IMR-90 (cell line): ENCODE measurements at regions not wholly inside any gene's neighbourhood (a gene's known extent, or its start where the extent isn't known, plus 50 kb on each side); places are given as distances from the start of the nearest gene placed in this dataset.

ENCODE experiments used
- ATAC-seq: fragments of 200-7000 bp; cut with Tn5 transposase; 2 replicates; pipeline ENCODE4 v1.9.1; 2020; ENCODE audit warnings: low read depth, mild to moderate bottlenecking, moderate library complexity
- BruUV-seq: library from RNA; stranded (reverse); fragments of 400-500 nt; replicated peaks from 2 replicates; lab custom pipeline; 2021; lab: Mats Ljungman, UMichigan
- CTCF ChIA-PET: fragments of 300-600 bp; formaldehyde crosslinking; extraction: SDS; loops from one replicate; lab custom pipeline; 2021; ENCODE audit warnings: antibody characterized with exemption; lab: Yijun Ruan, JAX
- POLR2A ChIA-PET: fragments of 300-600 bp; sonication (Branson Sonifier 250); formaldehyde crosslinking; loops from one replicate; lab custom pipeline; 2022; ENCODE audit warnings: antibody characterized with exemption; ENCODE audit not compliant: unreplicated experiment; lab: Charles Lee
- DNase-seq: peaks from one replicate; pipeline ENCODE4 v3.0.0; 2013
- H2AFZ ChIP-seq: replicated peaks from 2 replicates; pipeline ENCODE3; 2013; ENCODE audit warnings: low read length, mild to moderate bottlenecking; ENCODE audit not compliant: poor library complexity
- H2AK5ac ChIP-seq: 2 replicates; pipeline ENCODE4 v1.6.1; 2013; ENCODE audit warnings: low read depth, low read length, inconsistent platforms
- H2AK9ac ChIP-seq: replicated peaks from 2 replicates; pipeline ENCODE3; 2013; ENCODE audit warnings: mild to moderate bottlenecking, low read depth, low read length, moderate library complexity; ENCODE audit not compliant: poor library complexity
- H2BK120ac ChIP-seq: 2 replicates; pipeline ENCODE4 v1.6.1; 2013; ENCODE audit warnings: low read depth, low read length, inconsistent platforms
- H2BK15ac ChIP-seq: 3 replicates; pipeline ENCODE4 v1.6.1; 2013; ENCODE audit warnings: low read depth, low read length, inconsistent platforms
- H2BK20ac ChIP-seq: 2 replicates; pipeline ENCODE4 v1.6.1; 2013; ENCODE audit warnings: low read depth, mild to moderate bottlenecking, inconsistent platforms, low read length, moderate library complexity
- H2BK5ac ChIP-seq: 2 replicates; pipeline ENCODE4 v1.6.1; 2013; ENCODE audit warnings: mild to moderate bottlenecking, low read depth, low read length, inconsistent platforms; ENCODE audit not compliant: poor library complexity, severe bottlenecking
- H3K14ac ChIP-seq: replicated peaks from 2 replicates; pipeline ENCODE4 v1.6.1; 2013; ENCODE audit warnings: low read depth, low read length, inconsistent platforms
- H3K18ac ChIP-seq: 2 replicates; pipeline ENCODE4 v1.6.1; 2013; ENCODE audit warnings: low read depth, low read length, control low read depth
- H3K23ac ChIP-seq: 2 replicates; pipeline ENCODE4 v1.6.1; 2013; ENCODE audit warnings: low read depth, low read length, inconsistent platforms
- H3K27ac ChIP-seq: 2 replicates; pipeline ENCODE4 v1.5.1; 2013; ENCODE audit warnings: mild to moderate bottlenecking, control low read depth, low read length; ENCODE audit not compliant: insufficient read depth
- H3K27me3 ChIP-seq: 2 replicates; pipeline ENCODE4 v1.6.1; 2013; ENCODE audit warnings: low read length; ENCODE audit not compliant: control insufficient read depth, insufficient read depth
- H3K36me3 ChIP-seq: 2 replicates; pipeline ENCODE4 v1.6.1; 2013; ENCODE audit warnings: low read length, mixed read lengths; ENCODE audit not compliant: control insufficient read depth, insufficient read depth
- H3K4ac ChIP-seq: 2 replicates; pipeline ENCODE4 v1.6.1; 2013; ENCODE audit warnings: low read depth, low read length, inconsistent platforms
- H3K4me1 ChIP-seq: 2 replicates; pipeline ENCODE4 v1.6.1; 2013; ENCODE audit warnings: low read length, mixed read lengths; ENCODE audit not compliant: control insufficient read depth, insufficient read depth
- H3K4me2 ChIP-seq: 2 replicates; pipeline ENCODE4 v1.6.1; 2013; ENCODE audit warnings: low read depth, mild to moderate bottlenecking, control low read depth, low read length, moderate library complexity
- H3K4me3 ChIP-seq: 2 replicates; pipeline ENCODE4 v1.5.1; 2013; ENCODE audit warnings: low read depth, mild to moderate bottlenecking, control low read depth, low read length, moderate library complexity; ENCODE audit not compliant: insufficient read depth
- H3K56ac ChIP-seq: 2 replicates; pipeline ENCODE4 v1.6.1; 2013; ENCODE audit warnings: low read length, inconsistent platforms; ENCODE audit not compliant: insufficient read depth; ENCODE audit errors: extremely low read depth
- H3K79me1 ChIP-seq, 2 experiments: 2 replicates each; pipeline ENCODE4 v1.6.1; 2013; ENCODE audit warnings: low read length in 2 of 2, inconsistent platforms in 1 of 2, low read depth in 1 of 2
- H3K9ac ChIP-seq: 2 replicates; pipeline ENCODE4 v1.6.1; 2013; ENCODE audit warnings: low read depth, low read length, control low read depth
- H3K9me1 ChIP-seq: 2 replicates; pipeline ENCODE4 v1.6.1; 2013; ENCODE audit warnings: low read length, inconsistent platforms; ENCODE audit not compliant: insufficient read depth
- H3K9me3 ChIP-seq: 2 replicates; pipeline ENCODE4 v1.6.1; 2013; ENCODE audit warnings: low read length; ENCODE audit not compliant: control insufficient read depth, insufficient read depth
- H4K20me1 ChIP-seq: 2 replicates; pipeline ENCODE4 v1.6.1; 2013; ENCODE audit warnings: low read length, inconsistent platforms; ENCODE audit not compliant: insufficient read depth
- H4K5ac ChIP-seq: 2 replicates; pipeline ENCODE4 v1.6.1; 2013; ENCODE audit warnings: mild to moderate bottlenecking, low read depth, low read length, control low read depth
- H4K8ac ChIP-seq, 2 experiments: 2 replicates each; pipeline ENCODE4 v1.6.1; 2013; ENCODE audit warnings: low read depth in 2 of 2, low read length in 2 of 2, control low read depth in 1 of 2, inconsistent platforms in 1 of 2
- H4K91ac ChIP-seq: 2 replicates; pipeline ENCODE4 v1.6.1; 2013; ENCODE audit warnings: low read depth, low read length, inconsistent platforms; ENCODE audit not compliant: insufficient read depth
- BHLHE40 ChIP-seq: fragments of 150-350 bp; IDR thresholded peaks from 2 replicates; pipeline ENCODE4 v1.6.1; 2016; ENCODE audit warnings: mild to moderate bottlenecking, low read depth, low read length
- CEBPB ChIP-seq: IDR thresholded peaks from 2 replicates; pipeline ENCODE4 v1.6.1; 2012; ENCODE audit warnings: low read depth, low read length, improper control_type of control experiment
- CHD1 ChIP-seq: IDR thresholded peaks from 2 replicates; pipeline ENCODE4 v1.6.1; 2012; ENCODE audit warnings: low read depth, low read length, improper control_type of control experiment
- CTCF ChIP-seq: conservative IDR thresholded peaks from 2 replicates; pipeline ENCODE4 v1.5.1; 2012; ENCODE audit warnings: mild to moderate bottlenecking, low read depth, low read length, improper control_type of control experiment
- ELK1 ChIP-seq: fragments of 150-350 bp; IDR thresholded peaks from 2 replicates; pipeline ENCODE4 v1.6.1; 2016; ENCODE audit warnings: low read depth, mild to moderate bottlenecking, low read length, moderate library complexity, borderline replicate concordance
- FOS ChIP-seq: fragments of 150-350 bp; IDR thresholded peaks from 2 replicates; pipeline ENCODE4 v1.6.1; 2016; ENCODE audit warnings: low read depth, low read length
- MAFK ChIP-seq: IDR thresholded peaks from 2 replicates; pipeline ENCODE4 v1.6.1; 2012; ENCODE audit warnings: low read depth, low read length, improper control_type of control experiment
- MAZ ChIP-seq: IDR thresholded peaks from 2 replicates; pipeline ENCODE4 v1.6.1; 2012; ENCODE audit warnings: low read depth, mild to moderate bottlenecking, low read length, improper control_type of control experiment, moderate library complexity, borderline replicate concordance
- MXI1 ChIP-seq: IDR thresholded peaks from 2 replicates; pipeline ENCODE4 v1.6.1; 2012; ENCODE audit warnings: low read depth, mild to moderate bottlenecking, low read length, moderate library complexity, borderline replicate concordance
- NFE2L2 ChIP-seq: fragments of 150-350 bp; IDR thresholded peaks from 2 replicates; pipeline ENCODE4 v1.6.1; 2016; ENCODE audit warnings: low read depth, mild to moderate bottlenecking, low read length
- POLR2A ChIP-seq: IDR thresholded peaks from 2 replicates; pipeline ENCODE4 v1.6.1; 2012; ENCODE audit warnings: mild to moderate bottlenecking, low read depth, low read length
- RAD21 ChIP-seq: IDR thresholded peaks from 2 replicates; pipeline ENCODE4 v1.6.1; 2012; ENCODE audit warnings: low read length, improper control_type of control experiment
- RCOR1 ChIP-seq: IDR thresholded peaks from 2 replicates; pipeline ENCODE4 v1.6.1; 2012; ENCODE audit warnings: mild to moderate bottlenecking, low read length, improper control_type of control experiment; ENCODE audit not compliant: insufficient replicate concordance
- RFX5 ChIP-seq: IDR thresholded peaks from 2 replicates; pipeline ENCODE4 v1.8.0; 2012; ENCODE audit warnings: low read depth, mild to moderate bottlenecking, low read length, moderate library complexity
- SMC3 ChIP-seq: fragments of 150-350 bp; IDR thresholded peaks from 2 replicates; pipeline ENCODE4 v1.6.1; 2016; ENCODE audit warnings: low read depth, mild to moderate bottlenecking, antibody characterized with exemption, low read length, moderate library complexity
- WGBS, 2 experiments: methylation state at CpG; one replicate each; pipeline versions ENCODE4 v1.1.5 to v1.1.7; 2013; ENCODE audit warnings: missing lambda C conversion rate in 2 of 2; ENCODE audit not compliant: insufficient read length in 1 of 2; ENCODE audit errors: extremely low coverage in 2 of 2; 5-methylcytosine and 5-hydroxymethylcytosine counted together
- dilution Hi-C: fragments of 300-500 bp; cut with HindIII; formaldehyde crosslinking; loops from one replicate; pipeline ENCODE4 v1.14.3; 2018; ENCODE audit warnings: low sequenced_read_pairs; ENCODE audit not compliant: unreplicated experiment
- in situ Hi-C: fragments of 300-500 bp; cut with MboI; formaldehyde crosslinking; loops from 3 replicates; pipeline ENCODE4 v1.14.3; 2019; ENCODE audit warnings: low sequenced_read_pairs, inconsistent platforms, mixed read lengths
- intact Hi-C: fragments of 100-400 bp; cut with micrococcal nuclease; formaldehyde crosslinking; loops from 2 replicates; pipeline ENCODE4 v1.10.0; 2022
- TF ChIP-seq, protein P1 (sequence below): fragments of 150-350 bp; IDR thresholded peaks from 2 replicates; pipeline ENCODE4 v1.6.1; 2017; ENCODE audit warnings: mild to moderate bottlenecking, antibody characterized with exemption, low read length, low read depth

DNA sequence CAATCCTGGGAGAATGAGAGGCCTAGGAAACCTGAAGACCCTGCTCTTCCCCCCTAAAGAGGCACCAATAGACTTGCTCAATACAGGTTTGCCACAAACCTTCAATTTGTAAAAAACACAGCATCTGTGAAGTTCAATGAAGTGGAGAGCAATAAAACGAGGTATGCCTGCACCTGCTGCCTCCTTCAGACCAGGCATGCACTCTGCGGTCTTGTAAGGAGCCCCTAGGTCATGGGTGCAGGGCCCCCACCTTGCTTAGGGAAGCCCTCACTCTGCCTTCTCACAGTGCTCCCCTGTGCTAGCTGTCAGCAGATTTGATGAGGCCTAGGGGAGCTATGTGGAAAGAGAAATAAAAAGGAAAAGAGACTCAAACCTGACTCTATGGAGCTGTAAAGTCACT lies 72.1 kb upstream of the GALNT10 start:
- CTCF ChIA-PET, result no interaction called here
- WGBS, 2 experiments, result no CpG with 5 or more reads among the region's 2 CpGs

More for the DNA sequence above, 72.1 kb upstream of the GALNT10 start:
- Histone ChIP-seq H2BK15ac (no peak overlapping the region), H3K4me2 (no peak overlapping the region), H3K36me3 (no peaks in the 10 kb centered on the region), H4K91ac (no peak overlapping the region), H3K9me3 (no peaks in the 10 kb centered on the region), H3K23ac (no peak overlapping the region), H3K18ac (no peak overlapping the region), H3K27ac (no peak overlapping the region), H2AFZ (no peak overlapping the region), H3K56ac (no peak overlapping the region), H3K9ac (no peak overlapping the region), H2AK9ac (no peak overlapping the region), H4K5ac (no peak overlapping the region), H3K27me3 (peaks cover 3% of the 10 kb centered on the region), H4K20me1 (no peaks in the 10 kb centered on the region), H3K4ac (no peak overlapping the region), H3K4me1 (no peaks in the 10 kb centered on the region), H3K79me1 (no peaks in the 10 kb centered on the region), H2BK120ac (no peak overlapping the region), H3K9me1 (0 out of 2 replicates have a peak, but pooled peaks cover 4% of the 10 kb centered on the region), H2BK20ac (no peak overlapping the region), H2BK5ac (no peak overlapping the region), H2AK5ac (no peak overlapping the region), H3K14ac (no peak overlapping the region), H3K4me3 (no peak overlapping the region), H4K8ac (no peak overlapping the region)
- ATAC-seq (no peak), DNase-seq (no peak)
- BruUV-seq, result no TSS peak
- POLR2A ChIA-PET, result no interaction called here
- dilution Hi-C loops, result no loop called here
- TF ChIP-seq SMC3 (no peak), NFE2L2 (no peak), RAD21 (no peak), MXI1 (no peak), FOS (no peak), CHD1 (no peak), BHLHE40 (no peak), MAFK (no peak), RFX5 (no peak), CTCF (no peak), POLR2A (no peak), CEBPB (no peak), RCOR1 (no peak), MAZ (no peak), ELK1 (no peak)
- TF ChIP-seq, protein P1, sequence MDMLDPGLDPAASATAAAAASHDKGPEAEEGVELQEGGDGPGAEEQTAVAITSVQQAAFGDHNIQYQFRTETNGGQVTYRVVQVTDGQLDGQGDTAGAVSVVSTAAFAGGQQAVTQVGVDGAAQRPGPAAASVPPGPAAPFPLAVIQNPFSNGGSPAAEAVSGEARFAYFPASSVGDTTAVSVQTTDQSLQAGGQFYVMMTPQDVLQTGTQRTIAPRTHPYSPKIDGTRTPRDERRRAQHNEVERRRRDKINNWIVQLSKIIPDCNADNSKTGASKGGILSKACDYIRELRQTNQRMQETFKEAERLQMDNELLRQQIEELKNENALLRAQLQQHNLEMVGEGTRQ, result no peak
- in situ Hi-C loops, result no loop called here
- intact Hi-C loops, result no loop called here
